PC-9 (cell line): ENCODE measurements at regions not wholly inside any gene's neighbourhood (a gene's known extent, or its start where the extent isn't known, plus 50 kb on each side); places are given as distances from the start of the nearest gene placed in this dataset.

ENCODE experiments used
- EZH2 ChIP-seq: fragments of 200-600 bp; sonication (generic); IDR thresholded peaks from 2 replicates; pipeline ENCODE4 v1.8.0; 2017; ENCODE audit warnings: antibody characterized with exemption, low read depth
- TF ChIP-seq, protein P1 (sequence below): fragments of 200-600 bp; sonication (generic); conservative IDR thresholded peaks from 2 replicates; pipeline ENCODE4 v1.6.1; 2017; ENCODE audit warnings: mixed run types, antibody characterized with exemption, mild to moderate bottlenecking, moderate library complexity

DNA sequence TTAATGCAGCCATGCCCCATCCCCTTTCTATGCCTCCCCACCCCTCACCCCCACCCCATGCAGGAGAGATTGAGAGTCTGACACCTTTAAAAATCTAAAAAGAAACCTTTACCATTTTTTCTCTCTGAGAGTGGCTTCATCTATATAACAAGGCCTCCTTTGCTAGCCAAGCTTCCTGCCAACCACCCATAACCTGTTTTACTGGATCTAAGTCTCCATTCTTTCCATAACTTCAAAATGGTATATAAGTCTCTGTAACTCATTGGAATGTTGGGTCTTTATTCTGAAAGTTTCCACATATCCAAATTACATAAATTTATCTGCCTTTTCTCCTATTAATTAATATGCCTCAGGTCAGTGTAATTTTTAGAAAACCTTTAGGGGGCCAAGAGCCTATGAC, 1174.0 kb downstream of the MAT2B start:
- TF ChIP-seq, protein P1, sequence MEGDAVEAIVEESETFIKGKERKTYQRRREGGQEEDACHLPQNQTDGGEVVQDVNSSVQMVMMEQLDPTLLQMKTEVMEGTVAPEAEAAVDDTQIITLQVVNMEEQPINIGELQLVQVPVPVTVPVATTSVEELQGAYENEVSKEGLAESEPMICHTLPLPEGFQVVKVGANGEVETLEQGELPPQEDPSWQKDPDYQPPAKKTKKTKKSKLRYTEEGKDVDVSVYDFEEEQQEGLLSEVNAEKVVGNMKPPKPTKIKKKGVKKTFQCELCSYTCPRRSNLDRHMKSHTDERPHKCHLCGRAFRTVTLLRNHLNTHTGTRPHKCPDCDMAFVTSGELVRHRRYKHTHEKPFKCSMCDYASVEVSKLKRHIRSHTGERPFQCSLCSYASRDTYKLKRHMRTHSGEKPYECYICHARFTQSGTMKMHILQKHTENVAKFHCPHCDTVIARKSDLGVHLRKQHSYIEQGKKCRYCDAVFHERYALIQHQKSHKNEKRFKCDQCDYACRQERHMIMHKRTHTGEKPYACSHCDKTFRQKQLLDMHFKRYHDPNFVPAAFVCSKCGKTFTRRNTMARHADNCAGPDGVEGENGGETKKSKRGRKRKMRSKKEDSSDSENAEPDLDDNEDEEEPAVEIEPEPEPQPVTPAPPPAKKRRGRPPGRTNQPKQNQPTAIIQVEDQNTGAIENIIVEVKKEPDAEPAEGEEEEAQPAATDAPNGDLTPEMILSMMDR: no peak
- no peak for TF ChIP-seq EZH2
